ENCODE measurements at regions not wholly inside any gene's neighbourhood (a gene's known extent, or its start where the extent isn't known, plus 50 kb on each side); places are given as distances from the start of the nearest gene placed in this dataset.

DNA sequence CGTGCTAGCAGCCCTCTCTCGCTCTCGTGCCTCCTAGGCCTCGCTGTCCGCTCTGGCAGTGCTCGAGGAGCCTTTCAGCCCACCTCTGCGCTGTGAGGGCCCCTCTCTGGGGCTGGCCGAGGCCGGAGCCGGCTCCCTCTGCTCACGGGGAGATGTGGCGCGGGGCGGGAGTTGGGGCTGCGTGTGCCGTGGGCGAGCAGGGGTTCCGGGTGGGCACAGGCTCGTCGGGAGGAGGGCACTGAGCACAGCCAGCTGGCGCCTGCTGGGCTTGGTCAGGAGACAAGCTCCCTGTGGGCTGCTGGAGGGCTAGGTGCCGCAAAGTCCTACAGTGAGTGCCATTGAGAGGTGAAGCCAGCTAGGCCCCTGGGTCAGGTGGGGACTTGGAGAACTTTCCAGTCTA, 994.5 kb downstream of the C4orf33 start:
- no peak for DNase-seq

DNA sequence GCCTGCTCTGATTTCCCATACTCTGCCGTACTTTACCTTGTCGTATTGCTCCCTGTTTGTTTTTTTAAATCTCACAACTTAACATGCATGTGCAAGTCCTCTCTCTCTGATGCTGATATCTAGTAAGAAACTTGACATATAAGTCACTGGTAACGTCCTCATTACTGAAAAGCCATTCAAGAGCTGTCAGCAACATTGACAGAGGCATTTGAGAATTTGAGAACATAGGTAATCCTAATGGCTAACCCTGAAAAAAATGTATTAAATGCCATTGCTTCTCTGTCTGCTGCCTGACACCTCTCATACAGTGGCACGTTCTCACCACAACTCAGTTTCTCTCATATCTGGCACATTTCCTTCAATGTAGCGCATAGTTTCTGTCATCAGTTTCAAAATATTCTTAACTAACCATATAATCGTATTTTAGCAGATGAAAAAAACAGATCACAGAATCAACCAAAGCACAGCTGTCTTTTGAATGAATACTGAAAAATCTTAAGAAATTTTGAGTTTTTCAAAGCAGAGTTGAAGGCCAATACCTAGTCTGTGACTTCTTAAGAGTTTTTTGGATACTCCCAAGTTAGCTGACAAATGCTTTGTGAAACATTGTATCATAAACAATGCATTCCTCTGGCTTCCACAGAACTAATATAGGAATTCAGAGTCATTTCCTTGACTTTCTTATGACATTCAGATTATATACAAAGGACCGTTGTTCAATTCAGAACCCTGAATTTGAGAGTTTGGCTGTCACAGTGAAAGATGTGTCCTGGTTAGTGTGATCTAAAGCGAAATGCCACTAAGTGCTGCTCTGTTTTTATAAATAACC, 996.4 kb downstream of the C4orf33 start:
- no peak for DNase-seq

DNA sequence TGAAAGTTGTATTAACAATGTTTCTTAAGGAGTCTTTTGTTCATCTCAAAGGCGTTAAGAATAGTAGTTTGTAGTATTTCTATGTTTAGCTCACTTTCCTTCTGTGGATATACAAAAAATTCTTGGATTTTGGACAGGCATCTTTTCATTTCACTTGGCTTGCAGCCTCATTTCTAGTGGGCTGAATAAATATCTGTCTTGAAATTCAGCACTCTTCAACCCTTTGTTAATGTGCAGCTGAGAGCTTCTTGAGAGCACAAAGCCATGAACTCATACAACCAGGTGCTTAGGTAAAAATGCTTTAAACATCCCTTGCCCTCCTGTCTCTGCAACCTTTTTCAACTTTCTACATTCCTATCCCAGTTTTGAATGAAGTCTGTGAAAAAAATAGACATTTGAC, 1003.2 kb downstream of the C4orf33 start:
- no peak for DNase-seq

DNA sequence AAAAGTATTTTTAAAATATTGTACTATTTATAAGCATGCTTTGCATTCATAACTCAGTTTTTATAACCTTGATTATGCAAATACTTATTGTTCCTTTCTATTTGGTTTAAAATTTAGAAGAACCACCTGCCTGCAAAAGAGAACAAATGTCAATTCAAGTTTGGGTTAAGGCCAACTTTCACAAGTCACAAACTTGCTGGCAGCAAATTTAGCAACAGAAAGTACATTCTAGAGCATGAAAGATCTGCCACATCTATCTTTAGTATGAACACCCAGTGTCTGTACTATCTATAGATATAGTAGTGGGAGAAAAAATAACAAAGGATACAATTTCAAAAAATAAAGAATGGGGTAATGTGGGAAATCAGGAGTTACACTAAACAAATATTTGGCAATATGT, 1014.2 kb downstream of the C4orf33 start:
- DNase-seq = no peak

DNA sequence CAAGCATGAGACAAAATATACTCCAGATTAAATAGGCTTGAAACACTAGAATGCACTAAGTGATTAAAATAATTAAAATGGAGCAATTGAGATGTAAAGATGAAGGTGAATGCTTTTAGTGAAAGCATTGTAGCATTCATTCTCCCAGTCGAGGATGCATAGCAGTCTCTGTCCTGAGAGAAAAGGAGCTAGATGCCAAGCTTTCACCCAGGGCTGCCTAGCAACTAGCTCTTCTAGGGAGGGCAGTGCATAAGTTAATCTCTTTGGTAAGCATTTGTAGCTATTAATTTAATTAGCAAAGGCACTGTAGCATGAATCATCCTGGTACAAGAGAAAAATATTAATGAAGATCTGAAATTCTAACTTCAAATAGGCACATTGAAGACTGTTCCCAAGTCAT, 1014.8 kb downstream of the C4orf33 start:
- no peak for DNase-seq

DNA sequence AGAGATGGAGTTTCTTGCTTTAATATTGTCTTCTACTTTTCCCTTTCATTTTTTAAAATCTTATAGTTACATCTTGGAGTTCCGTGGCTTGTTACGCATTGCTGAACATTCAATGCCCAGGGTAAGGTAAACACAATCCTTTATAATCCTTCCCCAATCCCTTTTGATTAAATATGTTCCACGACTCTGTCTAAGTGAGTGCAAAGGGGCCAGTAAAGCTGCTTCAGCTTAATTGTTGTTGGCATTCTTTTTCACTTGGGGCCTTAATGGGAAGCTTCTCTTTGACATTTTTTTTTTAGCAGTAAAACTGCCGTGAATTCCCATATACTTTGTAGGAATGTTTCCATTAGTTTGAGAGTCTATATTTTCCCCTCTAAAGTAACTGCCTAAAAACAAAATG, 1028.1 kb downstream of the C4orf33 start:
- DNase-seq = no peak

DNA sequence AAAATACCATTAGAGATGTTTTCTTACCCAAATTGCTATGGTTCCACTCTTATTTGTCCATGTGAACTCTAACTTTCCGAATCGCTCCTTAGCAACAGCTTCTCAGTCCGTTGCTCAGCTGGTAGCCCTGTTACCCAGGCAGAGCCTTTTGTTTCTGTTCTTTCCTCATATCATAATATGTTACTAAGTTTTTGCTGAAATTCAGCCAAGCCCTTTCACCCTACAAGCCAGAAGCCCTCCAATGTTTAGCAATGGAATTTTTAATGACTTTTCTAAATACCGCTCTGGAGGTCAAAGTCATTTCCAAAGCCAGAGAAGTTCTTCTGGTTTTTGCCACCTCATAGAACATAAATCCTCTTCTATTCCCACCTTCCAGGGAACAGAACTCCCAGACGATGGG, 1029.5 kb downstream of the C4orf33 start:
- DNase-seq = no peak

DNA sequence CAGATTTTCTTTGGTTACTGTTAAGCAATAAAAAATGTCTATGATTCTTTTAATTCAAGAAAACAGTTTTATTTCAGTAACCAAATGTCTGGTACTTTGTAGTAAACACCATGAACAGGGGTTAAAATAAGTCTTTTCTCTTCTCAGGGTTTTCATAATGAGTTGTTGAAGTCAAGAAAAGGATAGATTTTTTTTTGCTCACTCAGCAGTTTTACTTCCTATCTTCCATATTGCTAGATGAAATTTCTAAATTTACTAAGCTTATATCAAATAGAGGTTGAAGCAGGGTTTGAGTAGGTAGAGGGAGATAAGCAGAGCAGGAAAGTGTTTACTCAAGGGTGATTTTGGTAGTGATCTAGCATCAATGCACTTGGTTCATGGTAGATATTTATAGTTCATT, 1031.3 kb downstream of the C4orf33 start:
- DNase-seq = no peak

DNA sequence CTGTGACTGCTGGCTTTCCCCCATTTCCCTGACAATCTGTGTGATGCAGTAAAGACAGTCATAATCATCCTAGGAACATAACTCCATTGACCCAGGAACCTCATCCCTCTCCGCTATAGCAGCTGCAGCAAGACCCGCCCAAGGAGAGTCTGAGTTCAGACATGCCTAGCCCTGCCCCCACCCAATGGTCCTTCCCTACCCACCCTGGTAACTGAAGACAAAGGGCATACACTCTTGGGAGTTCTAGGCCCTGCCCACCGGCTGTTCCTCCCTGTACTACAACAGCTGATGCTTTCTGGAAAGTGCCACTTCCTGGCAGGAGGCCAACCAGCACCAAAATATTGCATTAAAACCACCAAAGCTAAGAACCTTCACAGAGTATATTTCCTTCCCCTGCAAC, 1035.6 kb downstream of the C4orf33 start:
- no peak for DNase-seq

DNA sequence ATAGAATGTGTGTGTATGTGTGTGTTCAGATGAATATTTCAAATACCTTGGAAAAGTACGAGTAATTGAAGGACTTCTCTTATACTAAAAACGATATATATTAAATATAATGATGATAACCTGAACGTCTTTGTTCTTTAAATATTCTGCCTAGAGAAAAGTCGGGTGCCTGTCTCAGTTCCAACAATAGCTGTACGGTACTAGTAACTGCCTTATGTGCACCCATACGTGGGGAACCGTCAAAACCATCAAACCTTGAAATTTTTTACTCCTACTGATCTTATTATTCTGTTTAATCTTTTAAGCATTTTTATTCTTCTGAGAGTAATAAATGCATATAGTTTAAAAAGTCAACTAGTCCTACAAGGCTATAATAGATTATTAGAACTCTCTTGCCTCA, 1045.7 kb downstream of the C4orf33 start:
- no peak for DNase-seq

DNA sequence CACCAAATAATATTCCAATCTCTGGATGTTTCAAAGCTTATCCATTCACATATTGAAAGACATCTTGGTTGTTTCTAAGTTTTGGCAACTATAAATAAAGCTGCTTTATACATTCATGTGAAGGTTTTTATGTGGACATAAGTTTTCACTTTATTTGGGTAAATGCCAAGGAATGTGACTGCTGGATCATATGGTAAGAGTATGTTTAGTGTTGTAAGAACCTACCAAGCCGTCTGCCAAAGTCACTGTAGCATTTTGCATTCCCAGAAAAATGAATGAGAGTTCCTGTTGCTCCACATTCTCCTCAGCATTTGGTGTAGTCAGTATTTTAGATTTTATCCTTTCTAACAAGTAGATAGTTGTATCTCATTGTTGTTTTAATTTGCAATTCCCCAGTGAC, 1047.7 kb downstream of the C4orf33 start:
- no peak for DNase-seq

DNA sequence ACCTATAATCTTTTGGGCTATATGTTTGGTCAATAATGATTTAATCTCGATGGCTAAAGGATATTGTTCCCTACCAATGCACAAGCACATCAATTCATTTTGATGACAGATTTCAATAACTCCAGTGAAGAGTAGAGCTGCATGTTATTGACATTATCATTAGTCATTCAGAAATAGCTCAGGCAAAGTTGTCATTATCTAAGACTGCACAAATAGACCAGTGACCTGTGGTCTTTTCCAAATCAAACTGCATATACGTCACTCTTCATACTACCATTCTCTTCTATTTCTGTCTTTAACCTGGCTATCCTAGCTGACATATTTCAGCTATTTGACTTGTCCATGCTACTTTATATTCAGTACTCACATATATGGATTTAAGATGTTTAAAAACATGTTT, 1050.8 kb downstream of the C4orf33 start:
- no peak for DNase-seq

DNA sequence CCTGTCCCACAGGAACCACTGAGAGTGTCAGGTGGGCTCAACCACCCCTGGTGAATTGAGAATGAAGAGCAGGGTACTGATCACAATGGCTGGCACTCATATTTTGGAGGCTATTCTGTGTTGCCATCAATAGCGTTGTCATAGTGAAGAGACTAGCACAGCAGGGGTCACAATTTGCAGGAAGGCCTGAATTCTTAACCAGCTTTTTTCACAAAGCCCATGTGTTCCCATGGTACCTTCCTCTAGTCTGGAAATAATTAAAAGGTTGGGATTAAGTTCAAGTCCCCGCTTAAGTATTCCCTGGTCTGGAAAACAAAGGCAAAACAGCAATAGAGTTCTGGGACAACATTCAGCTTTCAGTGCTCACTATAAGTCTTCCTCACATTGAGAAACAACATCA, 1051.7 kb downstream of the C4orf33 start:
- no peak for DNase-seq

DNA sequence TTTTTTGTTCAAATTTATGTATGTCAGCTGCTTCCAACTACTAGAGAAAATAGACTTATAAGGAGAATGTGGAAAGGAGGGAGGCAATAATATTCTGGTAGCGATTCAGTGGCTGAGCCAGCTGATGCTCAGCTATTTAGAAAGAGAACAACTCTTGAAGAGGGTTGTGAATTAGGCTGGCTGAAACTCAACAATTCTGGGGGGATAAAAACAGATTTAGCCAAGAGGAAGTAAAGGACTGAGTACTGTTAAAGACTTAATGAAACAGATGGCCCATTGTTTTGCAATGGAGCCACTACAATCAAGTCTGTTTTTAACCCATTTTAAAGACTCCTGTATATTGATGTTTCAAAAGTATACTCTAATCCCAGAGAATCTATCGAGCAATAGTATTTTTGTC, 1058.9 kb downstream of the C4orf33 start:
- no peak for DNase-seq

DNA sequence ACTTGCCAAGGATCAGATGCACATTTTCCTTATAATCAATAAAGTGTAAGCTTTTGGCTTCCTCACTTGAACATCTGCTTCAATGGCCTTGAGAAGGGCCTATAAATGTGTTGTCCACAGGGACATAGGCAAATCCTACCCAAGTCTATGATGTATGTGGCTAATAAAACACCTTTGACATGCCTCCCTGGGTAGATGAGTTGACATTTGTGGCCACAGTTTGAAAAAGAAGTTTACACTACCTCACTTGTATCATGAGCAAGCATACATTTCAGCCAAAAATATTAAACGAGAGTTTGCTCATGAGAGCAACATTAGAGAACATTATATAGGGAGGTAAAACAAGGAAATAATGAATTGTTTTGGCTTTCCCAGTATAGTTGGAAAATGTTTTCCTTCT, 1067.7 kb downstream of the C4orf33 start:
- no peak for DNase-seq

DNA sequence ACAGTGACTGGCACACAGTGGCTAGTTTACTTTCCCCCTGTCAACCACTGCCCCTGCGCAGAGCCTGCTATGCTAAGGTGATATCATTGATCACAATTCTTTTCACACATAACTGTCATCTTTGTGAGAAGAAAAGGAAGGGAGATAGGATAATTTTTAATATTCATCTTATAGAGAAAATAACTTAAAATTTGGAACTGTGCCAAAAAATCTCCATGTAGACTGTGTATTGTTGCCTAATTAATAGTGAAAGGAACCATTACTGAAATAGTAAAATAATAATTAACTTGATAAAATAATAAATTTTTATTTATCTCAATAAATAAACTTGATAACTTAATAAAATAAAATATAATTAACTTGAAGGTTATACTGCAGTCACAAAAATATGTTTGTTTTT, 1069.4 kb downstream of the C4orf33 start:
- DNase-seq = no peak

DNA sequence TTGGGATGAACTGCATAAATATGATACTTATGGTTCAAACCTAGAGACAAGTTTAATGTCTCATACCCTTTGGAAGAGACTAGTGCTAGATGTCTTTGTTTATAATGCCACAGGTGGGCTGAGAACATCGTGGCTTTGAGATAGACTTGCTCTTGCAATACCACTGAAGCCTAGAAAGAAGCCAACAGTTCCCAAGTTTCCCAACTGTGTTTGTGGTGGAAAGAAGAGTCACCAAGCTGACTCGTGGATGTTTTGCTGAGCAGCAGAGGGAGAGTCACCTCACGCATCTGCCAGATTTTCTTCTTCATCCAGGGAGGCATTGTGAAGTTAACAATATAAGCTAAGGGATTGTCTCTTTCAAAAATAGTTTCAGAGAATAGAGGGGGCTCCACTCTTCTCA, 1076.2 kb downstream of the C4orf33 start:
- no peak for DNase-seq

DNA sequence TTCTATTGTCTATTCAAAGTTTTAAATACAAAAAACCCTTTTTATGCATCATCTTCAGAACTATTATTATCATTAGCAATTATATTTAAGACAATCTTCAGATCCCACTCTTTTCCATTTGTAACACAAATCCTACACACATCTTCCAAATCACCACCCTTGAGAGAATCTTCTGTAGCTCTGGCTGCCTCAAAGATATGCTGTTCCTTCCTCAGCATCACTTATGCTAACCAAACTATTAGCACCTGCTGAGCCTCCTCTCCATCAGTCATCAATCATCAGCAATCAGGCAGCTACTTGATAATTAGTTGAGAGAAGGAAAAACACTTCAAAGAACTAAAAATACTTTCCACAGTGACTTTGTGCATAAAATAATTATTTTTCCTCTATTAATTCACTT, 1082.2 kb downstream of the C4orf33 start:
- DNase-seq = no peak

DNA sequence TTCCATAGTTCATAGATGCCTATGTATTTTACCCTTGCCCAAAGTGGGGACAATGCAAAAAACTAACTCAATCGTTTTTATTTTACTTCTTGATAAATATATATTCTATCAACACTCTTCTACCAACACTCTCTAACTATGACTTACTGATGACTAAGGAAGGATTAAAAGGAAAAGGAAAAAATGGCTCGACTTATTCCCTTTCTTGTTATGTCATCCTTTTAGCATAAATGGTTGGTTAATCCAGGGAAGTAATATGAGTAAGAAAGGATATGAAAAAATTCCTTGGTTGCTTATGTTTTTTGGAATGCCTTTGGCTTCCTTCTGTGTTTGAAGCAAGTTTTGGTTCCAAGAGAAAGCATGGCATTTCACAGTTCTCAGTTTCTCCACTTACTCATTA, 1087.1 kb downstream of the C4orf33 start:
- no peak for DNase-seq

DNA sequence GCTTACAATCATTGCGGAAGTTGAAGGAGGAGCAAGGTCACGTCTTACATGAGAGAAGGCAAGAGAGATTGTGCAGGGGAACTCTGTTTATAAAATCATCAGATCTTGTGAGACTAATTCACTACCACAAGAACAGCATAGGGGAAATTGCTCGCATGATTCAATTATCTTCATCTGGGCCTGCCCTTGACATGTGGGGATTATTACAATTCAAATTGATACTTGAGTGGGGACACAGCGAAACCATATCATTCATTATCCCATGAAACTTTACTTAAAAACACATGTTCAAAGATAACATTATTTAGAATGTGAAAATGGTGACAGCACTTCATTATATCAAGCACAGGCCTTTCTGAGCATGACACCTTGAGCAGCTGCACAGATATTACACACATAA, 1087.8 kb downstream of the C4orf33 start:
- no peak for DNase-seq

DNA sequence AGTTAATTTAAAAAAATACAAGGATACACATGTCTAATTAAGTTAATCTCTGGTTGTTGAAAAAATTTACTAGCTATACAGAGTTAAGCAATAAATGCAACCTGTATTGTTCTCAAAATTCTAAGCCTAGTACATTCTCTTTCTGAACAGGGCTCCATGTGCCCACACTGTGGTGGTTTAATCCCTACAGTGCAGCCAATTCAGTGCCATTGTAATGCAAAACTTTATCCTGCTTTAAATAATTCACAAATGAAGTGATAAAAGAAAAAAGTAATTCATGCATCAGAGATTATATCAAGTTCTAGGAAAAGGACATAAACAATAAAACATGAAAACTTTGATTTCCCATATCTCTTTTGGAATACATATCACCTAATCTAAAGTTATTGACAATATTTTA, 1089.2 kb downstream of the C4orf33 start:
- no peak for DNase-seq

DNA sequence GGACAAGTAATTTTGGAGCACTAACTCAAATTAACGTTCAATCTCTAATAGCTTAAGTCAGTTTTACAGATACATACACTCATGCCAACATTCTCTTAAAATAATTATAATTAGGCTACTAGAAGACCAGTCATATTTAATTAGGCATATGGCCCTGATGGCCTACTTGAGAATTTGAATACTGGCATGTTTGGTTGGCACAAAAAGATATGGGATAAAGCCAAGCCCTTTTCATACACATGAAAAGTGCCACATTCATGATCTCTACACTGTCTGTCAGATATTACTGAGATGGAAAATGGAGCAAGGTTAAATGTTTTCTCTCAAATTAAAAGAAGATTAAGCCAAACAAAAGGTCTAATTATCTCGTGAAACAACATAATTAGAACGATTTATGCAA, 1091.0 kb downstream of the C4orf33 start:
- DNase-seq = no peak

DNA sequence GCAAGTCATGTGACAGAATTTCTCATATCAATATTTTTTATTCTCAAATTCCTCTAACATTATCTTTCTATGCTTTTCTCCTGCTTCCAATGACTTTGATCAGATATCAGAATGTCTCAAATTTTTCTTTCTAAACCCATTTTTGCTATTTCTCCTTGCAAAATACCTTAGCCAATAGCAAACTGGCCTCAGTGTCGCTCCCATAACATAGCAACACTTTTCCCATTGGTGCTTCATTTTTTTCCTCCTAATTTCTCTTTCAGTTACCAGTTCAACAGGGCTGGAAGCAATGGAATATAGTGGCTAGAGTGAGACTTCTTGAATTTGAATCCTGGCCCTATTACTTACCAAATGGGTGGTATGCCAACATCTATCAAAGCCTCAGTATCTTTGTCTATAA, 1091.6 kb downstream of the C4orf33 start:
- DNase-seq = no peak

DNA sequence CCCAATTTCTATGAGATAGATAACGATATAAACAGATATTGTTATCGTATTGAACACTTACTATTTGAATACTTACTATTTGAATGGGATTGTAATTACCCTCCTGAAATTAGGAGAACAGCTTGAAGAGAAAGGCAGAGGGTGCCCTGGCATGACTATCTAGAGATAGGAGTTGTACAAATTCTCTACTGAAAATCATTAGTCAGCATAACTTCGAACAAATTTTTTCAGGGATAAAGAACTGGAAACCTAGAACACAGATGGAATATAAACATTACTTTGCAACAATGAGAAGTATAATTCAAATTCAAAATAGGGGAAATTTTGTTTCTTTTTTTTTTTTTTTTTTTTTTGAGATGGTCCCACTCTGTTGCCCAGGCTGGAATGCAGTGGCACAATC, 1096.8 kb downstream of the C4orf33 start:
- DNase-seq = no peak

DNA sequence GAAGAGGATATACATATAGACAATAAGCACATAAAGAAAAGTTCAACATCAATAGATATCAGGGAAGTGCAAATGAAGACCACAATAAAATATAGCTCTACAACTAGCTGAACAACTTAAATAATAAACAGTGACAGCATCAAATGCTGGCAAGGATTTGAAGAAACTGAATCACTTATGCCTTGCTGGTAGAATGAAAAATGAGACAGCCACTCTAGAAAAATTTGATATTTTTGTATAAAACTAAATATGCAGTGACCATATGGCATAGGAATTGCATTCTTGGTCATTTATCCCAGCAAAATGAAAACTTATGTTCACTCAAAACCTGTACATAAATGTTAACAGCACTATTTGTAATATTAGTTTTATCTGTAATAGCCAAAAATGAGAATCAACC, 1102.0 kb downstream of the C4orf33 start:
- DNase-seq = no peak

DNA sequence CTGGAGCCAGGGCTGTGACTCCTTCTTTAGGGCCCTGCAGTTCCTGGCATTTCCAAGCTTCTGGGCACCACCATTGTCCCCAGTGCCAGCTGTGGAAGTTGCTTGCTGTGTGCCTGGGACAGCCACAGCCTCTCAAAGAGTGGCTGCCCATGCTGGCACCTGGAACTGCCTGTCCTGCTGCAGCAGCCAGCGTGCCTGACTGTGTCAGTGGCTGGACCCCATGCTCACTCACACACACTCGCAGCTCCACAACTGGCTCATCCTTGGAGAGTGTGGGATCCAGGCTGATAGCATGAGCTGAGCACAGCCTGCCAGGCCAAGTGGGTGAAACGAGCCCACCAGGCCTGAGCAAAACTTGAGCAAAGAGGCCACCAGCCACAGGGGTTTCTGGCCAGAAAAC, 1107.6 kb downstream of the C4orf33 start:
- DNase-seq = no peak

Measured in NCI-H526 treated with DMSO at 0.1 percent for 48 hours (cell line).